IMR-90 (cell line): ENCODE measurements at regions not wholly inside any gene's neighbourhood (a gene's known extent, or its start where the extent isn't known, plus 50 kb on each side); places are given as distances from the start of the nearest gene placed in this dataset.

Experiments
- ATAC-seq: fragments of 200-7000 bp; cut with Tn5 transposase; 2 replicates; pipeline ENCODE4 v1.9.1; 2020; ENCODE audit warnings: low read depth, mild to moderate bottlenecking, moderate library complexity
- BruUV-seq: library from RNA; stranded (reverse); fragments of 400-500 nt; replicated peaks from 2 replicates; lab custom pipeline; 2021; lab: Mats Ljungman, UMichigan
- CTCF ChIA-PET: fragments of 300-600 bp; formaldehyde crosslinking; extraction: SDS; loops from one replicate; lab custom pipeline; 2021; ENCODE audit warnings: antibody characterized with exemption; lab: Yijun Ruan, JAX
- POLR2A ChIA-PET: fragments of 300-600 bp; sonication (Branson Sonifier 250); formaldehyde crosslinking; loops from one replicate; lab custom pipeline; 2022; ENCODE audit warnings: antibody characterized with exemption; ENCODE audit not compliant: unreplicated experiment; lab: Charles Lee
- DNase-seq: peaks from one replicate; pipeline ENCODE4 v3.0.0; 2013
- H2AFZ ChIP-seq: replicated peaks from 2 replicates; pipeline ENCODE3; 2013; ENCODE audit warnings: low read length, mild to moderate bottlenecking; ENCODE audit not compliant: poor library complexity
- H2AK5ac ChIP-seq: 2 replicates; pipeline ENCODE4 v1.6.1; 2013; ENCODE audit warnings: low read depth, low read length, inconsistent platforms
- H2AK9ac ChIP-seq: replicated peaks from 2 replicates; pipeline ENCODE3; 2013; ENCODE audit warnings: mild to moderate bottlenecking, low read depth, low read length, moderate library complexity; ENCODE audit not compliant: poor library complexity
- H2BK120ac ChIP-seq: 2 replicates; pipeline ENCODE4 v1.6.1; 2013; ENCODE audit warnings: low read depth, low read length, inconsistent platforms
- H2BK15ac ChIP-seq: 3 replicates; pipeline ENCODE4 v1.6.1; 2013; ENCODE audit warnings: low read depth, low read length, inconsistent platforms
- H2BK20ac ChIP-seq: 2 replicates; pipeline ENCODE4 v1.6.1; 2013; ENCODE audit warnings: low read depth, mild to moderate bottlenecking, inconsistent platforms, low read length, moderate library complexity
- H2BK5ac ChIP-seq: 2 replicates; pipeline ENCODE4 v1.6.1; 2013; ENCODE audit warnings: mild to moderate bottlenecking, low read depth, low read length, inconsistent platforms; ENCODE audit not compliant: poor library complexity, severe bottlenecking
- H3K14ac ChIP-seq: replicated peaks from 2 replicates; pipeline ENCODE4 v1.6.1; 2013; ENCODE audit warnings: low read depth, low read length, inconsistent platforms
- H3K18ac ChIP-seq: 2 replicates; pipeline ENCODE4 v1.6.1; 2013; ENCODE audit warnings: low read depth, low read length, control low read depth
- H3K23ac ChIP-seq: 2 replicates; pipeline ENCODE4 v1.6.1; 2013; ENCODE audit warnings: low read depth, low read length, inconsistent platforms
- H3K27ac ChIP-seq: 2 replicates; pipeline ENCODE4 v1.5.1; 2013; ENCODE audit warnings: mild to moderate bottlenecking, control low read depth, low read length; ENCODE audit not compliant: insufficient read depth
- H3K27me3 ChIP-seq: 2 replicates; pipeline ENCODE4 v1.6.1; 2013; ENCODE audit warnings: low read length; ENCODE audit not compliant: control insufficient read depth, insufficient read depth
- H3K36me3 ChIP-seq: 2 replicates; pipeline ENCODE4 v1.6.1; 2013; ENCODE audit warnings: low read length, mixed read lengths; ENCODE audit not compliant: control insufficient read depth, insufficient read depth
- H3K4ac ChIP-seq: 2 replicates; pipeline ENCODE4 v1.6.1; 2013; ENCODE audit warnings: low read depth, low read length, inconsistent platforms
- H3K4me1 ChIP-seq: 2 replicates; pipeline ENCODE4 v1.6.1; 2013; ENCODE audit warnings: low read length, mixed read lengths; ENCODE audit not compliant: control insufficient read depth, insufficient read depth
- H3K4me2 ChIP-seq: 2 replicates; pipeline ENCODE4 v1.6.1; 2013; ENCODE audit warnings: low read depth, mild to moderate bottlenecking, control low read depth, low read length, moderate library complexity
- H3K4me3 ChIP-seq: 2 replicates; pipeline ENCODE4 v1.5.1; 2013; ENCODE audit warnings: low read depth, mild to moderate bottlenecking, control low read depth, low read length, moderate library complexity; ENCODE audit not compliant: insufficient read depth
- H3K56ac ChIP-seq: 2 replicates; pipeline ENCODE4 v1.6.1; 2013; ENCODE audit warnings: low read length, inconsistent platforms; ENCODE audit not compliant: insufficient read depth; ENCODE audit errors: extremely low read depth
- H3K79me1 ChIP-seq, 2 experiments: 2 replicates each; pipeline ENCODE4 v1.6.1; 2013; ENCODE audit warnings: low read length in 2 of 2, inconsistent platforms in 1 of 2, low read depth in 1 of 2
- H3K9ac ChIP-seq: 2 replicates; pipeline ENCODE4 v1.6.1; 2013; ENCODE audit warnings: low read depth, low read length, control low read depth
- H3K9me1 ChIP-seq: 2 replicates; pipeline ENCODE4 v1.6.1; 2013; ENCODE audit warnings: low read length, inconsistent platforms; ENCODE audit not compliant: insufficient read depth
- H3K9me3 ChIP-seq: 2 replicates; pipeline ENCODE4 v1.6.1; 2013; ENCODE audit warnings: low read length; ENCODE audit not compliant: control insufficient read depth, insufficient read depth
- H4K20me1 ChIP-seq: 2 replicates; pipeline ENCODE4 v1.6.1; 2013; ENCODE audit warnings: low read length, inconsistent platforms; ENCODE audit not compliant: insufficient read depth
- H4K5ac ChIP-seq: 2 replicates; pipeline ENCODE4 v1.6.1; 2013; ENCODE audit warnings: mild to moderate bottlenecking, low read depth, low read length, control low read depth
- H4K8ac ChIP-seq, 2 experiments: 2 replicates each; pipeline ENCODE4 v1.6.1; 2013; ENCODE audit warnings: low read depth in 2 of 2, low read length in 2 of 2, control low read depth in 1 of 2, inconsistent platforms in 1 of 2
- H4K91ac ChIP-seq: 2 replicates; pipeline ENCODE4 v1.6.1; 2013; ENCODE audit warnings: low read depth, low read length, inconsistent platforms; ENCODE audit not compliant: insufficient read depth
- BHLHE40 ChIP-seq: fragments of 150-350 bp; IDR thresholded peaks from 2 replicates; pipeline ENCODE4 v1.6.1; 2016; ENCODE audit warnings: mild to moderate bottlenecking, low read depth, low read length
- CEBPB ChIP-seq: IDR thresholded peaks from 2 replicates; pipeline ENCODE4 v1.6.1; 2012; ENCODE audit warnings: low read depth, low read length, improper control_type of control experiment
- FOS ChIP-seq: fragments of 150-350 bp; IDR thresholded peaks from 2 replicates; pipeline ENCODE4 v1.6.1; 2016; ENCODE audit warnings: low read depth, low read length
- MAFK ChIP-seq: IDR thresholded peaks from 2 replicates; pipeline ENCODE4 v1.6.1; 2012; ENCODE audit warnings: low read depth, low read length, improper control_type of control experiment
- MAZ ChIP-seq: IDR thresholded peaks from 2 replicates; pipeline ENCODE4 v1.6.1; 2012; ENCODE audit warnings: low read depth, mild to moderate bottlenecking, low read length, improper control_type of control experiment, moderate library complexity, borderline replicate concordance
- POLR2A ChIP-seq: IDR thresholded peaks from 2 replicates; pipeline ENCODE4 v1.6.1; 2012; ENCODE audit warnings: mild to moderate bottlenecking, low read depth, low read length
- RCOR1 ChIP-seq: IDR thresholded peaks from 2 replicates; pipeline ENCODE4 v1.6.1; 2012; ENCODE audit warnings: mild to moderate bottlenecking, low read length, improper control_type of control experiment; ENCODE audit not compliant: insufficient replicate concordance
- RFX5 ChIP-seq: IDR thresholded peaks from 2 replicates; pipeline ENCODE4 v1.8.0; 2012; ENCODE audit warnings: low read depth, mild to moderate bottlenecking, low read length, moderate library complexity
- WGBS, 2 experiments: methylation state at CpG; one replicate each; pipeline versions ENCODE4 v1.1.5 to v1.1.7; 2013; ENCODE audit warnings: missing lambda C conversion rate in 2 of 2; ENCODE audit not compliant: insufficient read length in 1 of 2; ENCODE audit errors: extremely low coverage in 2 of 2; 5-methylcytosine and 5-hydroxymethylcytosine counted together
- dilution Hi-C: fragments of 300-500 bp; cut with HindIII; formaldehyde crosslinking; loops from one replicate; pipeline ENCODE4 v1.14.3; 2018; ENCODE audit warnings: low sequenced_read_pairs; ENCODE audit not compliant: unreplicated experiment
- in situ Hi-C: fragments of 300-500 bp; cut with MboI; formaldehyde crosslinking; loops from 3 replicates; pipeline ENCODE4 v1.14.3; 2019; ENCODE audit warnings: low sequenced_read_pairs, inconsistent platforms, mixed read lengths
- intact Hi-C: fragments of 100-400 bp; cut with micrococcal nuclease; formaldehyde crosslinking; loops from 2 replicates; pipeline ENCODE4 v1.10.0; 2022
- TF ChIP-seq, protein P1 (sequence below): conservative IDR thresholded peaks from 2 replicates; pipeline ENCODE4 v1.5.1; 2012; ENCODE audit warnings: mild to moderate bottlenecking, low read depth, low read length, improper control_type of control experiment
- TF ChIP-seq, protein P2 (sequence below): fragments of 150-350 bp; IDR thresholded peaks from 2 replicates; pipeline ENCODE4 v1.6.1; 2017; ENCODE audit warnings: mild to moderate bottlenecking, antibody characterized with exemption, low read length, low read depth
- TF ChIP-seq, protein P3 (sequence below): fragments of 150-350 bp; IDR thresholded peaks from 2 replicates; pipeline ENCODE4 v1.6.1; 2016; ENCODE audit warnings: low read depth, mild to moderate bottlenecking, low read length, moderate library complexity, borderline replicate concordance

DNA sequence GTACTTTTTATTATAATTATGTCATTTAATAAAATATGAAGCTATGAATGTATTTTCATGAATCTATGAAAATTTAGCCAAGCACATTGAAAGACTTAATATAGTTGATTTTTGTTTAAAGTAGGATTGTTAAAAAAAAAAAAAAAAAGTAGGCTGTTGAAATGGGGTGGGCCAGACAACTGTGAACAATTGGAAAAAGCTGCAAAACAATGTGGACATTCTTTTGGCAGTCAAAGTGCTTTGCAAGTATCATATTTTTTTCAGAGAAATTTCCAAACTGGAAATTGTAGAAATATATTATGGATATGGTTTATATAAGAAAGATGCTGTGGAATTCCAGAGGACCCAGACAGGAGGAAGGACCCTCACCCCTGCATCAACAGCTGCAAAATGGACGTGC, 82.1 kb downstream of the ETAA1 start:
- ChIA-PET CTCF (interaction anchor here (0.6 kb wide), 1 partner anchor 47 kb away, joined by 3 read pairs; no protein-coding TSS in a partner anchor), POLR2A (interaction anchor here (0.6 kb wide), 1 partner anchor 306 kb away, joined by 9 read pairs; no protein-coding TSS in a partner anchor)
- in situ Hi-C loops = loop anchor here (10.0 to 25.0 kb wide), 2 partner anchors 234 to 358 kb away; no protein-coding TSS in a partner anchor
- Histone ChIP-seq H4K20me1 (no peaks in the 10 kb centered on the region), H3K79me1 (no peaks in the 10 kb centered on the region), H3K23ac (no peak overlapping the region), H3K18ac (no peak overlapping the region), H3K36me3 (no peaks in the 10 kb centered on the region), H3K9me3 (no peaks in the 10 kb centered on the region), H3K14ac (no peak overlapping the region), H2BK20ac (no peak overlapping the region), H3K27ac (no peak overlapping the region), H3K4me3 (no peak overlapping the region), H3K4ac (no peak overlapping the region), H4K5ac (no peak overlapping the region), H3K27me3 (no peaks in the 10 kb centered on the region), H3K56ac (no peak overlapping the region), H2BK5ac (no peak overlapping the region), H2BK15ac (no peak overlapping the region), H3K9me1 (no peaks in the 10 kb centered on the region), H2AFZ (no peak overlapping the region), H4K91ac (no peak overlapping the region), H2AK5ac (no peak overlapping the region), H3K9ac (no peak overlapping the region), H3K4me2 (no peak overlapping the region), H4K8ac (no peak overlapping the region), H2AK9ac (no peak overlapping the region), H3K4me1 (no peaks in the 10 kb centered on the region), H2BK120ac (no peak overlapping the region)
- BruUV-seq = no TSS peak
- TF ChIP-seq MAFK (no peak), MAZ (no peak), RCOR1 (no peak), RFX5 (no peak), POLR2A (no peak), BHLHE40 (no peak), CEBPB (no peak), FOS (no peak)
- TF ChIP-seq, protein P1, sequence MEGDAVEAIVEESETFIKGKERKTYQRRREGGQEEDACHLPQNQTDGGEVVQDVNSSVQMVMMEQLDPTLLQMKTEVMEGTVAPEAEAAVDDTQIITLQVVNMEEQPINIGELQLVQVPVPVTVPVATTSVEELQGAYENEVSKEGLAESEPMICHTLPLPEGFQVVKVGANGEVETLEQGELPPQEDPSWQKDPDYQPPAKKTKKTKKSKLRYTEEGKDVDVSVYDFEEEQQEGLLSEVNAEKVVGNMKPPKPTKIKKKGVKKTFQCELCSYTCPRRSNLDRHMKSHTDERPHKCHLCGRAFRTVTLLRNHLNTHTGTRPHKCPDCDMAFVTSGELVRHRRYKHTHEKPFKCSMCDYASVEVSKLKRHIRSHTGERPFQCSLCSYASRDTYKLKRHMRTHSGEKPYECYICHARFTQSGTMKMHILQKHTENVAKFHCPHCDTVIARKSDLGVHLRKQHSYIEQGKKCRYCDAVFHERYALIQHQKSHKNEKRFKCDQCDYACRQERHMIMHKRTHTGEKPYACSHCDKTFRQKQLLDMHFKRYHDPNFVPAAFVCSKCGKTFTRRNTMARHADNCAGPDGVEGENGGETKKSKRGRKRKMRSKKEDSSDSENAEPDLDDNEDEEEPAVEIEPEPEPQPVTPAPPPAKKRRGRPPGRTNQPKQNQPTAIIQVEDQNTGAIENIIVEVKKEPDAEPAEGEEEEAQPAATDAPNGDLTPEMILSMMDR = no peak
- TF ChIP-seq, protein P2, sequence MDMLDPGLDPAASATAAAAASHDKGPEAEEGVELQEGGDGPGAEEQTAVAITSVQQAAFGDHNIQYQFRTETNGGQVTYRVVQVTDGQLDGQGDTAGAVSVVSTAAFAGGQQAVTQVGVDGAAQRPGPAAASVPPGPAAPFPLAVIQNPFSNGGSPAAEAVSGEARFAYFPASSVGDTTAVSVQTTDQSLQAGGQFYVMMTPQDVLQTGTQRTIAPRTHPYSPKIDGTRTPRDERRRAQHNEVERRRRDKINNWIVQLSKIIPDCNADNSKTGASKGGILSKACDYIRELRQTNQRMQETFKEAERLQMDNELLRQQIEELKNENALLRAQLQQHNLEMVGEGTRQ = no peak
- TF ChIP-seq, protein P3, sequence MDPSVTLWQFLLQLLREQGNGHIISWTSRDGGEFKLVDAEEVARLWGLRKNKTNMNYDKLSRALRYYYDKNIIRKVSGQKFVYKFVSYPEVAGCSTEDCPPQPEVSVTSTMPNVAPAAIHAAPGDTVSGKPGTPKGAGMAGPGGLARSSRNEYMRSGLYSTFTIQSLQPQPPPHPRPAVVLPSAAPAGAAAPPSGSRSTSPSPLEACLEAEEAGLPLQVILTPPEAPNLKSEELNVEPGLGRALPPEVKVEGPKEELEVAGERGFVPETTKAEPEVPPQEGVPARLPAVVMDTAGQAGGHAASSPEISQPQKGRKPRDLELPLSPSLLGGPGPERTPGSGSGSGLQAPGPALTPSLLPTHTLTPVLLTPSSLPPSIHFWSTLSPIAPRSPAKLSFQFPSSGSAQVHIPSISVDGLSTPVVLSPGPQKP = no peak
- dilution Hi-C loops = no loop called here
- intact Hi-C loops = loop anchor here (2.0 to 10.0 kb wide), 4 partner anchors 362 to 1052 kb away; no protein-coding TSS in a partner anchor
- WGBS, 2 experiments = no CpG with 5 or more reads among the region's 1 CpG
- no peak for ATAC-seq
- DNase-seq = no peak
